22Rv1 (cell line): ENCODE measurements at regions not wholly inside any gene's neighbourhood (a gene's known extent, or its start where the extent isn't known, plus 50 kb on each side); places are given as distances from the start of the nearest gene placed in this dataset.

Experiments used
- CTCF ChIP-seq: fragments of 450-650 bp; IDR thresholded peaks from 2 replicates; pipeline ENCODE4 v1.5.1; 2017; ENCODE audit warnings: mild to moderate bottlenecking
- ZFX ChIP-seq: fragments of 450-650 bp; IDR thresholded peaks from 2 replicates; pipeline ENCODE4 v1.6.1; 2017; ENCODE audit warnings: antibody characterized with exemption, borderline replicate concordance

- TF ChIP-seq CTCF (no peak), ZFX (no peak)
Observed at GRCh38 chr3:109863701-109864100, 526.4 kb upstream of the DPPA4 start.
